Lung (tissue), 11 donors: ENCODE measurements at regions not wholly inside any gene's neighbourhood (a gene's known extent, or its start where the extent isn't known, plus 50 kb on each side); places are given as distances from the start of the nearest gene placed in this dataset.
A peak's percentile ranks its signal among the peaks of the same experiment; 100 is the strongest.

ENCODE experiments used
- ATAC-seq: fragments of 200-7000 bp; cut with Tn5 transposase; one replicate; pipeline ENCODE4 v1.9.1; 2020; ENCODE audit warnings: moderate number of reproducible peaks; ENCODE audit not compliant: insufficient read depth, low FRiP score
- DNase-seq, 3 donors: peaks; one replicate each; pipeline ENCODE4 v3.0.0-alpha.2; 2013 to 2017
- H3K27ac ChIP-seq, 2 donors: one replicate each; pipeline ENCODE4 v1.5.1; 2013; ENCODE audit warnings: mild to moderate bottlenecking in 2 of 2, moderate library complexity in 2 of 2, control low read depth in 1 of 2, inconsistent platforms in 1 of 2, low read depth in 1 of 2, low read length in 1 of 2
- H3K27me3 ChIP-seq, 3 donors: one replicate each; pipeline ENCODE4 v1.5.1; 2013; ENCODE audit warnings: low read length in 2 of 3; ENCODE audit not compliant: control insufficient read depth in 3 of 3, insufficient read depth in 3 of 3
- H3K36me3 ChIP-seq, 4 donors: one replicate each; pipeline ENCODE4 v1.5.1; 2013; ENCODE audit warnings: low read length in 4 of 4, mild to moderate bottlenecking in 1 of 4, moderate library complexity in 1 of 4; ENCODE audit not compliant: control insufficient read depth in 4 of 4, insufficient read depth in 4 of 4
- H3K4me1 ChIP-seq, 5 donors: one replicate each; pipeline ENCODE4 v1.5.1; 2013; ENCODE audit warnings: low read length in 5 of 5, mild to moderate bottlenecking in 2 of 5, moderate library complexity in 1 of 5; ENCODE audit not compliant: control insufficient read depth in 5 of 5, insufficient read depth in 5 of 5
- H3K4me3 ChIP-seq: one replicate; pipeline ENCODE4 v1.5.1; 2013; ENCODE audit warnings: mild to moderate bottlenecking, control low read depth, moderate library complexity
- H3K9ac ChIP-seq, 2 donors: one replicate each; pipeline ENCODE4 v1.5.1; 2013; ENCODE audit warnings: low read length in 2 of 2, control low read depth in 1 of 2; ENCODE audit not compliant: insufficient read depth in 1 of 2
- H3K9me3 ChIP-seq, 4 donors: one replicate each; pipeline ENCODE4 v1.5.1; 2013; ENCODE audit warnings: low read length in 3 of 4, mild to moderate bottlenecking in 1 of 4, moderate library complexity in 1 of 4; ENCODE audit not compliant: control insufficient read depth in 4 of 4, insufficient read depth in 3 of 4
- CTCF ChIP-seq: IDR thresholded peaks from 2 replicates; pipeline ENCODE4 v1.5.1; 2012; ENCODE audit warnings: mild to moderate bottlenecking; ENCODE audit errors: control extremely low read depth, extremely low read depth
- WGBS, 2 donors: extraction: QIAGEN DNeasy Blood & Tissue Kit; methylation state at CpG; one replicate each; pipeline ENCODE4 v1.1.7; 2013; 5-methylcytosine and 5-hydroxymethylcytosine counted together
- donor health status: control.
- donor health status: control.
- donor health status: Bipolar disorder and iron deficiency.
- donor health status: healthy.
- donor health status: DM: yes; HTN: yes; CAD: no.

- H3K4me1 ChIP-seq, result no peaks in the 10 kb centered on the region
- H3K4me3 ChIP-seq, result no peak overlapping the region
- 67 to 74% methylated on average over 6 of the region's 6 CpGs for WGBS, 2 donors
- no peaks in the 10 kb centered on the region for H3K36me3 ChIP-seq
- H3K9me3 ChIP-seq, result no peaks in the 10 kb centered on the region
- TF ChIP-seq CTCF, result no peak
- DNase-seq, result peak; percentile 8 to 36 (median 27)
- H3K9ac ChIP-seq, result no peak overlapping the region
- no peak for ATAC-seq
- H3K27ac ChIP-seq, result no peak overlapping the region
- H3K27me3 ChIP-seq, result no peaks in the 10 kb centered on the region
Observed at GRCh38 chr9:31519011-31519410, 865.4 kb upstream of the ACO1 start.

- no peaks in the 10 kb centered on the region for H3K9me3 ChIP-seq
- H3K4me3 ChIP-seq, result no peak overlapping the region
- H3K4me1 ChIP-seq, result no peaks in the 10 kb centered on the region
- H3K36me3 ChIP-seq, result no peaks in the 10 kb centered on the region
- 80 to 83% methylated on average over 5 of the region's 5 CpGs for WGBS, 2 donors
- H3K27ac ChIP-seq, result no peak overlapping the region
- no peak for ATAC-seq
- no peak for TF ChIP-seq CTCF
- no peak overlapping the region for H3K9ac ChIP-seq
- no peak for DNase-seq
- H3K27me3 ChIP-seq, result no peaks in the 10 kb centered on the region
Observed at GRCh38 chr9:31519424-31519823, 865.0 kb upstream of the ACO1 start.

GRCh38 chr9:31519826-31520225 lies 864.6 kb upstream of the ACO1 start:
- Histone ChIP-seq H3K27ac (no peak overlapping the region), H3K4me3 (no peak overlapping the region), H3K4me1 (no peaks in the 10 kb centered on the region), H3K36me3 (no peaks in the 10 kb centered on the region), H3K27me3 (no peaks in the 10 kb centered on the region), H3K9me3 (no peaks in the 10 kb centered on the region), H3K9ac (no peak overlapping the region)
- TF ChIP-seq CTCF, result no peak
- no peak for DNase-seq
- no peak for ATAC-seq
- 67 to 83% methylated on average over 2 of the region's 2 CpGs for WGBS, 2 donors

- no peaks in the 10 kb centered on the region for H3K36me3 ChIP-seq
- no peaks in the 10 kb centered on the region for H3K9me3 ChIP-seq
- WGBS, 2 donors, result 81 to 89% methylated on average over 3 of the region's 3 CpGs
- H3K27ac ChIP-seq, result no peak overlapping the region
- DNase-seq (no peak), ATAC-seq (no peak)
- H3K27me3 ChIP-seq, result no peaks in the 10 kb centered on the region
- H3K9ac ChIP-seq, result no peak overlapping the region
- no peak for TF ChIP-seq CTCF
- H3K4me1 ChIP-seq, result no peaks in the 10 kb centered on the region
- H3K4me3 ChIP-seq, result no peak overlapping the region
Observed at GRCh38 chr9:31520301-31521085, 864.0 kb upstream of the ACO1 start.
